ENCODE measurements at regions not wholly inside any gene's neighbourhood (a gene's known extent, or its start where the extent isn't known, plus 50 kb on each side); places are given as distances from the start of the nearest gene placed in this dataset.

DNA sequence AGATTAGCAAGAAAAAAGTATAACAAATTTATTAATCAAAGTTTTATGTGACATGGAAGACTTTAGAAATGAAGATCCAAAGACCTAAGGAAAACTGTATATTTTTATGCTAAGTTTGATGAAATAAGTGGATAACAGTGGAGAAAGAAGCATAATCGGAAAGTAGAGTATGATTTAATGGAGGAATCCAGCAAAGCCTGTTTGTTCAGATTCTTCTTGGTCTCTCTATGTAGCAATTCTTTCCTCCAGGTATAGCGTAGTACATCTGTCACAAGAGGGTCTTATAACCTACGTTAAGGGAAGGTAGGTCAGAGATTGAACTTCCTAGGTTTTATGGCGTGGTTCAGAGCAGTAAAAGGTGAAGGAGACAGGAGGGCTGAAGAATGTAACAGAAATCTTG is 600.6 kb upstream of the CHORDC1 start:
- Histone ChIP-seq H3K79me2 (ENCODE audit: insufficient read depth, low read length) (no peaks in the 10 kb centered on the region), H3K9ac (ENCODE audit: insufficient read depth, low read length, poor library complexity, severe bottlenecking) (no peak overlapping the region), H4K20me1 (ENCODE audit: insufficient read depth, low read length) (no peaks in the 10 kb centered on the region), H3K27ac (ENCODE audit: low read depth in 1 of 2, low read length in 2 of 2) (no peak overlapping the region), H3K36me3 (replicated peaks in 1 of 2; ENCODE audit: control insufficient read depth in 1 of 2, insufficient read depth in 2 of 2, low read length in 2 of 2) (no peaks in the 10 kb centered on the region), H3K9me3 (replicated peaks in 1 of 2; ENCODE audit: control insufficient read depth in 1 of 2, insufficient read depth in 1 of 2, low read length in 2 of 2) (peaks cover 8 to 9% of the 10 kb centered on the region in 2 donors), H3K4me3 (replicated peaks in 1 of 3; ENCODE audit: low read depth in 2 of 3, low read length in 3 of 3) (no peak overlapping the region), H2AFZ (ENCODE audit: insufficient read depth, low read depth, low read length, poor library complexity, severe bottlenecking) (no peak overlapping the region), H3K4me2 (replicated peaks; ENCODE audit: extremely low read depth, low read length, poor library complexity, severe bottlenecking) (no peak overlapping the region), H3K4me1 (ENCODE audit: control insufficient read depth in 1 of 2, insufficient read depth in 2 of 2, low read length in 2 of 2) (no peaks in the 10 kb centered on the region), H3K27me3 (ENCODE audit: control insufficient read depth in 2 of 2, insufficient read depth in 2 of 2, low read length in 2 of 2) (no peaks in the 10 kb centered on the region)
- Mint-ChIP-seq H3K4me1 (no peaks in the 10 kb centered on the region), H3K4me3 (no peak overlapping the region), H3K36me3 (no peaks in the 10 kb centered on the region), H3K9me3 (peaks cover 0 to 20% (median 8%) of the 10 kb centered on the region in 7 donors), H3K27ac (no peak overlapping the region), H3K27me3 (ENCODE audit: low read depth in 3 of 3) (peaks cover 0 to 3% (median 0%) of the 10 kb centered on the region in 3 donors)
- intact Hi-C loops (cut with micrococcal nuclease), result no loop called here
- TF ChIP-seq CTCF (IDR thresholded peaks at IDR 0.05), result no peak
- DNase-seq, result no peak
- no CpG with 5 or more reads among the region's 4 CpGs for WGBS (ENCODE audit: insufficient coverage)

DNA sequence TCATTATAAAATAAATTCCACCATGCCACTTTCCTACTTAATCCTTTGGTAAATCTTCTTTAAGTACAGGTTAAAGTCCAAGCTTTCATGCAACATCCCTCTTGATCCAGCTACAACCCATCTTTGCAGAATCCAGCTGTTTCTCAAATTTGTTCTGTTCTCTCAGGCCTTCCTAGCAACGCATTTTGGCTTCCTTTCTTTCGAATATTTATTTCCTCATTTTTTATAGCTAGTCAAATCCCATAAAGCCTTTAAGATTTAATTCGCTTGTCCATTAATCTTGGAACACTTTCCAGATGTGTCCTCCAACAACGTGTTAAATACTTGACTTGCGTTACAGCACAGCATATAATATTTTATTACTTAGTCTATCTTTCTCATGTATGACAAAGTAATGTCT is 600.1 kb upstream of the CHORDC1 start:
- H3K9me3 Mint-ChIP-seq, result peaks cover 0 to 20% (median 8%) of the 10 kb centered on the region in 7 donors
- H3K27ac ChIP-seq (ENCODE audit: low read depth in 1 of 2, low read length in 2 of 2), result no peak overlapping the region
- H3K9ac ChIP-seq (ENCODE audit: insufficient read depth, low read length, poor library complexity, severe bottlenecking), result no peak overlapping the region
- H3K27me3 Mint-ChIP-seq (ENCODE audit: low read depth in 3 of 3), result peaks cover 0 to 3% (median 0%) of the 10 kb centered on the region in 3 donors
- H3K4me3 ChIP-seq (replicated peaks in 1 of 3; ENCODE audit: low read depth in 2 of 3, low read length in 3 of 3), result no peak overlapping the region
- no peaks in the 10 kb centered on the region for H3K4me1 ChIP-seq (ENCODE audit: control insufficient read depth in 1 of 2, insufficient read depth in 2 of 2, low read length in 2 of 2)
- DNase-seq, result no peak
- peaks cover 8 to 9% of the 10 kb centered on the region in 2 donors for H3K9me3 ChIP-seq (replicated peaks in 1 of 2; ENCODE audit: control insufficient read depth in 1 of 2, insufficient read depth in 1 of 2, low read length in 2 of 2)
- intact Hi-C loops (cut with micrococcal nuclease), result no loop called here
- no peaks in the 10 kb centered on the region for H3K36me3 ChIP-seq (replicated peaks in 1 of 2; ENCODE audit: control insufficient read depth in 1 of 2, insufficient read depth in 2 of 2, low read length in 2 of 2)
- H4K20me1 ChIP-seq (ENCODE audit: insufficient read depth, low read length), result no peaks in the 10 kb centered on the region
- no peak overlapping the region for H3K4me3 Mint-ChIP-seq
- H3K79me2 ChIP-seq (ENCODE audit: insufficient read depth, low read length), result no peaks in the 10 kb centered on the region
- no peaks in the 10 kb centered on the region for H3K4me1 Mint-ChIP-seq
- no peaks in the 10 kb centered on the region for H3K27me3 ChIP-seq (ENCODE audit: control insufficient read depth in 2 of 2, insufficient read depth in 2 of 2, low read length in 2 of 2)
- no peak for TF ChIP-seq CTCF (IDR thresholded peaks at IDR 0.05)
- no peak overlapping the region for H2AFZ ChIP-seq (ENCODE audit: insufficient read depth, low read depth, low read length, poor library complexity, severe bottlenecking)
- no peaks in the 10 kb centered on the region for H3K36me3 Mint-ChIP-seq
- no peak overlapping the region for H3K27ac Mint-ChIP-seq
- 100% methylated on average over 1 of the region's 5 CpGs for WGBS (ENCODE audit: insufficient coverage)
- H3K4me2 ChIP-seq (replicated peaks; ENCODE audit: extremely low read depth, low read length, poor library complexity, severe bottlenecking), result no peak overlapping the region

All from CD14-positive monocyte (primary cell).